Endodermal cell (in vitro differentiated cells): ENCODE measurements at regions not wholly inside any gene's neighbourhood (a gene's known extent, or its start where the extent isn't known, plus 50 kb on each side); places are given as distances from the start of the nearest gene placed in this dataset.

ENCODE experiments used
- DNase-seq: peaks from one replicate; pipeline ENCODE4 v3.0.0-alpha.2; 2017
- H3K27ac ChIP-seq: 2 replicates; pipeline ENCODE4 v1.5.1; 2013; ENCODE audit warnings: mild to moderate bottlenecking, low read depth, low read length, moderate library complexity
- H3K27me3 ChIP-seq: 2 replicates; pipeline ENCODE4 v1.6.1; 2013; ENCODE audit warnings: mild to moderate bottlenecking, low read length, moderate library complexity; ENCODE audit not compliant: insufficient read depth, control insufficient read depth, poor library complexity, severe bottlenecking
- H3K36me3 ChIP-seq: 2 replicates; pipeline ENCODE4 v1.7.0; 2013; ENCODE audit warnings: mild to moderate bottlenecking, low read length, moderate library complexity; ENCODE audit not compliant: control insufficient read depth, insufficient read depth
- H3K4me1 ChIP-seq: one replicate; pipeline ENCODE4 v1.7.0; 2013; ENCODE audit warnings: low read length; ENCODE audit not compliant: control insufficient read depth, insufficient read depth
- H3K4me3 ChIP-seq: 2 replicates; pipeline ENCODE4 v1.5.1; 2013; ENCODE audit warnings: mild to moderate bottlenecking, low read length, moderate library complexity
- H3K9ac ChIP-seq: 2 replicates; pipeline ENCODE4 v1.6.1; 2013; ENCODE audit warnings: mild to moderate bottlenecking, low read length, moderate library complexity; ENCODE audit not compliant: poor library complexity, severe bottlenecking; ENCODE audit errors: extremely low read depth
- H3K9me3 ChIP-seq: 2 replicates; pipeline ENCODE4 v1.6.1; 2013; ENCODE audit warnings: mild to moderate bottlenecking, low read length, moderate library complexity; ENCODE audit not compliant: control insufficient read depth
- H3K27ac Mint-ChIP-seq: 2 replicates; pipeline ENCODE4 v1.8.0; 2020; ENCODE audit warnings: mixed read lengths
- H3K27me3 Mint-ChIP-seq: 2 replicates; pipeline ENCODE4 v1.8.0; 2021; ENCODE audit warnings: mild to moderate bottlenecking, mixed read lengths; ENCODE audit not compliant: insufficient read depth
- H3K36me3 Mint-ChIP-seq: 2 replicates; pipeline ENCODE4 v1.8.0; 2020; ENCODE audit warnings: low read depth, mixed read lengths
- H3K4me1 Mint-ChIP-seq: 2 replicates; pipeline ENCODE4 v1.8.0; 2020; ENCODE audit warnings: mixed read lengths
- H3K4me3 Mint-ChIP-seq: 2 replicates; pipeline ENCODE4 v1.8.0; 2020; ENCODE audit warnings: mild to moderate bottlenecking, moderate library complexity, mixed read lengths
- H3K9me3 Mint-ChIP-seq: 2 replicates; pipeline ENCODE4 v1.8.0; 2020; ENCODE audit warnings: mild to moderate bottlenecking, mixed read lengths
- WGBS, 2 experiments: methylation state at CpG; one replicate each; pipeline versions ENCODE4 v1.1.5 to v1.1.7; 2013; ENCODE audit warnings: missing lambda C conversion rate in 2 of 2, mixed read lengths in 1 of 2; ENCODE audit not compliant: insufficient coverage in 1 of 2, insufficient read length in 1 of 2; 5-methylcytosine and 5-hydroxymethylcytosine counted together
- TF ChIP-seq, protein P1 (sequence below): fragments of 200-600 bp; sonication (generic); conservative IDR thresholded peaks from 2 replicates; pipeline ENCODE4 v1.5.0; 2021; ENCODE audit warnings: antibody characterized with exemption, mild to moderate bottlenecking

DNA sequence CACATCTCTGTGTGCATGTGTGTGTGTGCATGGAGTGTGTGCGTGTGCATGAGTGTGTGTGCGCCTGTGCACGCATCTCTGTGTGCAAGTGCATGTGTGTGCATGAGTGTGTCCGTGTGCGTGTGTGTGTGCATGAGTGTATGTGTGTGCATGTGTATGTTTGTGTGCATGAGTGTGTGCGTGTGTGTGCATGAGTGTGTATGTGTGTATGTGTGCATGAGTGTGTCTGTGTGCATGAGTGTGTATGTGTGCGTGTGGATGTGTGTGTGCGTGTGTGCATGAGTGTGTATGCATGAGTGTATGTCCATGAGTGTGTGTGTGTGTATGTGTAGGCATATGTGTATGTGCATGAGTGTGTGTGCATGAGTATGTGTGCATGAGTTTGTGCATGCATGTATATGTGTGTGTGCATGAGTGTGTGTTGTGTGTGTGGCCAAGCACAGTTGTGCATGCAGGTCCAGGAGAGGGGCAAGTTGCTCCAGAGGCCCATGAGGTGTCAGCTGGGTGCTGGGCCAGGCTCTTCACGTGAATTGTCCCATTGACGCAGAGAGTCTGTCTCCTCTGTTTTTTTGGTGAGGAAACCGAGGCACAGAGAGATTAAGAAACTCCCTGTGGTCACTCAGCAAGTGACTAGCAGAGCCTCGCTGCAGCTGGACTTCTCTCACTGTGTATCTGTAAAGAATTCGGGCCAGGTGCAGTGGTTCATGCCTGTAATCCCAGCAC lies 75.5 kb downstream of the ASB1 start:
- H3K4me1 ChIP-seq, result no peaks in the 10 kb centered on the region
- no peaks in the 10 kb centered on the region for H3K27me3 ChIP-seq
- Mint-ChIP-seq H3K9me3 (peaks cover 5% of the 10 kb centered on the region), H3K36me3 (no peaks in the 10 kb centered on the region), H3K4me3 (no peak overlapping the region), H3K27ac (no peak overlapping the region), H3K4me1 (peaks cover 4% of the 10 kb centered on the region), H3K27me3 (no peaks in the 10 kb centered on the region)
- TF ChIP-seq, protein P1, sequence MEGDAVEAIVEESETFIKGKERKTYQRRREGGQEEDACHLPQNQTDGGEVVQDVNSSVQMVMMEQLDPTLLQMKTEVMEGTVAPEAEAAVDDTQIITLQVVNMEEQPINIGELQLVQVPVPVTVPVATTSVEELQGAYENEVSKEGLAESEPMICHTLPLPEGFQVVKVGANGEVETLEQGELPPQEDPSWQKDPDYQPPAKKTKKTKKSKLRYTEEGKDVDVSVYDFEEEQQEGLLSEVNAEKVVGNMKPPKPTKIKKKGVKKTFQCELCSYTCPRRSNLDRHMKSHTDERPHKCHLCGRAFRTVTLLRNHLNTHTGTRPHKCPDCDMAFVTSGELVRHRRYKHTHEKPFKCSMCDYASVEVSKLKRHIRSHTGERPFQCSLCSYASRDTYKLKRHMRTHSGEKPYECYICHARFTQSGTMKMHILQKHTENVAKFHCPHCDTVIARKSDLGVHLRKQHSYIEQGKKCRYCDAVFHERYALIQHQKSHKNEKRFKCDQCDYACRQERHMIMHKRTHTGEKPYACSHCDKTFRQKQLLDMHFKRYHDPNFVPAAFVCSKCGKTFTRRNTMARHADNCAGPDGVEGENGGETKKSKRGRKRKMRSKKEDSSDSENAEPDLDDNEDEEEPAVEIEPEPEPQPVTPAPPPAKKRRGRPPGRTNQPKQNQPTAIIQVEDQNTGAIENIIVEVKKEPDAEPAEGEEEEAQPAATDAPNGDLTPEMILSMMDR, result no peak
- H3K36me3 ChIP-seq, result no peaks in the 10 kb centered on the region
- no peak overlapping the region for H3K9ac ChIP-seq
- H3K4me3 ChIP-seq, result no peak overlapping the region
- H3K27ac ChIP-seq, result no peak overlapping the region
- H3K9me3 ChIP-seq, result no peaks in the 10 kb centered on the region
- WGBS, 2 experiments, result 88 to 94% methylated on average over 7 to 13 of the region's 13 CpGs
- DNase-seq, result no peak

DNA sequence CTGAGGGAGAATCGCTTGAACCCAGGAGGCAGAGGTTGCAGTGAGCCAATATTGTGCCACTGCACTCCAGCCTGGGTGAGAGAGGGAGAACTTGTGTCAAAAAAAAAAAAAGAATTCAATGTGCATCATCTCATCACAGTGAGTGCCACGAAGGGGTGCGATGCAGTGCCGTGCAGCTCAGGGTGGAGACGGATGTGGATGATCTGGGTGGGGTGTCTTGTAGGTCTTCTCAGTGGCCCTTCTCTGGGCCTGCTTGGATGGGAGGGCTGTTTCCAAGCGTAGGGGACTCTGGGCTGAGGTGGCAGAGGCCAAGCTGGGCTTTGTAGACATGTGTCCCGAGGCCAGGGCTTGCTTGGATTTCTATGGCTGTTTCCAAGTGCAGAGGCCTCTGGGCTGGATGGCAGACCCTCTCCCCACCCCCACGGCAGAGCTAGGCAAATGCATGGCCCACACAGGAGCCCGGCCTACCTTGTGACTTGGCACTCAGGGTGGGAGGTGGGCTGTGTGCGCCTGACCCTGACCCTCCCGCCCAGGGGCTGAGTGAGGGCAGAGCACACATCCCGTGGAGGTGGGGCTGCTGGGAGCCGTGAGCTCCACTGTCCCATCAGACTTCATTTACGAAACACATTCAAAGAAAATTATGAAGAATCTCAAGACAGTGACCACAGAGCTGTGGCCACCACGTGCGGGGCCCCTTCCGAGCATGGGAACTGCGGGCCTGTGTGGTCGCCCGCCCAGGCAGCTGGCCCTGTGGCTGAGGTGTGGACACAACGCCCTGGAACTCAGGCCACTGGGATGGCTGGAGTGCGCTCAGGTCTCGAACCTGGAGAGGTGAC lies 76.4 kb downstream of the ASB1 start:
- DNase-seq, result no peak
- H3K4me1 ChIP-seq, result no peaks in the 10 kb centered on the region
- no peaks in the 10 kb centered on the region for H3K9me3 ChIP-seq
- Mint-ChIP-seq H3K27me3 (no peaks in the 10 kb centered on the region), H3K4me1 (peaks cover 7% of the 10 kb centered on the region), H3K9me3 (peaks cover 5% of the 10 kb centered on the region), H3K27ac (no peak overlapping the region), H3K36me3 (no peaks in the 10 kb centered on the region), H3K4me3 (no peak overlapping the region)
- H3K9ac ChIP-seq, result no peak overlapping the region
- WGBS, 2 experiments, result 92 to 98% methylated on average over 8 to 23 of the region's 23 CpGs
- H3K36me3 ChIP-seq, result no peaks in the 10 kb centered on the region
- H3K27me3 ChIP-seq, result no peaks in the 10 kb centered on the region
- TF ChIP-seq, protein P1, result no peak
- H3K4me3 ChIP-seq, result no peak overlapping the region
- H3K27ac ChIP-seq, result no peak overlapping the region

DNA sequence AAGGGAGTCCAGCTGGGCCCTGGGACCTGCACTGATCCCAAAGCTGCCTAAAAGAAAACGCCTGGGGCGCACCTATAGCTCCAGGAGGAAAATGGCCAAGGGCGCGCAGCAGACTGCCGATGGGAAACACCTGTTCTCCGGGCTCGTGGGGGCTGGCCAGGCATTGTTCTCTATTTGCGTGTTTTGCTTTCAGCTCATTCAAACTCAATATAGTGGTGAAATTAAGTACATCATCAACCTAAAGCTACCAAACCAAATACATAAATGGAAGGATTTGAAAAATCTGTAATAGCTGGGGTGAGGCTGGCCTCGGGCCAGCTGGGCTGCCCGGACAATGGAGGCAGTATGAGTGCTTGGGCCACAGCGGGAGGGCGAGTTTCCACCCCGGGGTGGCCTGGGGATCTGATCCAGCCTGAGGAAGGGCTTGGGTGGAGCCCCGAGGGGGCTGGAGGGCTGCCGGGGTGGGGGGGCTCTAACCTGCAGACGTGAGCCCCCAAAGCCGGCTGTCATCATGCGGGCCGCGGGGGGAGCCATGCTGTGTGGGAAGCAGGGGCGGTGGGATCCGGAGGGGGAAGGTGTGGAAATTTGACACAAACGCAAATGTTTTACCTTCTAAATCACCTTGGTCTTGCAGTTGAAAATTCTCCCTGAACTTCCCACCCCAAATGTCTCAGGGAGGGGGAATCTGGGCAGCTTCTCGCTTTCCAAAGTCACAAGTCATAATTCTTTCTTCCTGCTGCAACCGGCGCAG lies 77.6 kb downstream of the ASB1 start:
- Mint-ChIP-seq H3K4me1 (peaks cover 12% of the 10 kb centered on the region), H3K27ac (no peak overlapping the region), H3K36me3 (no peaks in the 10 kb centered on the region), H3K9me3 (peaks cover 5% of the 10 kb centered on the region), H3K27me3 (no peaks in the 10 kb centered on the region), H3K4me3 (no peak overlapping the region)
- Histone ChIP-seq H3K9me3 (no peaks in the 10 kb centered on the region), H3K9ac (no peak overlapping the region), H3K27ac (no peak overlapping the region), H3K4me3 (no peak overlapping the region), H3K27me3 (no peaks in the 10 kb centered on the region), H3K4me1 (peaks cover 5% of the 10 kb centered on the region), H3K36me3 (no peaks in the 10 kb centered on the region)
- TF ChIP-seq, protein P1, result no peak
- 89 to 91% methylated on average over 13 to 26 of the region's 26 CpGs for WGBS, 2 experiments
- no peak for DNase-seq
